Common myeloid progenitor, CD34-positive (primary cell): ENCODE measurements at regions not wholly inside any gene's neighbourhood (a gene's known extent, or its start where the extent isn't known, plus 50 kb on each side); places are given as distances from the start of the nearest gene placed in this dataset.

Experiments
- CTCF ChIA-PET: fragments of 350-600 bp; sonication (Branson Sonifier 250); formaldehyde crosslinking; loops from one replicate; lab custom pipeline; 2021; ENCODE audit warnings: antibody characterized with exemption; lab: Charles Lee
- POLR2A ChIA-PET: fragments of 350-600 bp; sonication (Branson Sonifier 250); formaldehyde crosslinking; loops from one replicate; lab custom pipeline; 2021; ENCODE audit warnings: antibody characterized with exemption; lab: Charles Lee
- DNase-seq, 3 donors: peaks; one replicate each; pipeline versions ENCODE4 v3.0.0 to v3.0.0-alpha.2; 2013
- H3K27ac ChIP-seq, 2 experiments: 1 replicate in 1 of 2; 2 replicates in 1 of 2; pipeline ENCODE4 v1.7.0; 2013; ENCODE audit warnings: inconsistent platforms in 2 of 2, low read length in 2 of 2, mild to moderate bottlenecking in 2 of 2, low read depth in 1 of 2, moderate library complexity in 1 of 2; ENCODE audit not compliant: severe bottlenecking in 2 of 2, insufficient read depth in 1 of 2, poor library complexity in 1 of 2
- H3K27me3 ChIP-seq, 5 experiments: replicated peaks in 2 of 5; 1 replicate in 3 of 5; 2 replicates in 2 of 5; pipeline versions ENCODE4 v1.6.1 to v1.7.0; 2013; ENCODE audit warnings: low read length in 4 of 5, mild to moderate bottlenecking in 2 of 5, moderate library complexity in 2 of 5, inconsistent platforms in 1 of 5; ENCODE audit not compliant: insufficient read depth in 5 of 5, control insufficient read depth in 4 of 5
- H3K36me3 ChIP-seq, 4 experiments: 1 replicate in 2 of 4; 2 replicates in 2 of 4; pipeline versions ENCODE4 v1.6.1 to v1.7.0; 2013; ENCODE audit warnings: low read length in 3 of 4, control low read depth in 1 of 4, mild to moderate bottlenecking in 1 of 4; ENCODE audit not compliant: control insufficient read depth in 4 of 4, insufficient read depth in 4 of 4
- H3K4me1 ChIP-seq, 4 experiments: 1 replicate in 3 of 4; 2 replicates in 1 of 4; pipeline versions ENCODE4 v1.6.1 to v1.7.1; 2013; ENCODE audit warnings: low read length in 3 of 4, mild to moderate bottlenecking in 3 of 4, control low read depth in 1 of 4, inconsistent platforms in 1 of 4, moderate library complexity in 1 of 4; ENCODE audit not compliant: control insufficient read depth in 4 of 4, insufficient read depth in 4 of 4; ENCODE audit errors: control extremely low read depth in 1 of 4
- H3K4me3 ChIP-seq, 7 experiments: 1 replicate in 4 of 7; 2 replicates in 3 of 7; pipeline versions ENCODE4 v1.5.1 to v1.7.0; 2013; ENCODE audit warnings: mild to moderate bottlenecking in 7 of 7, low read length in 6 of 7, moderate library complexity in 6 of 7, inconsistent platforms in 2 of 7, low read depth in 2 of 7, control low read depth in 1 of 7; ENCODE audit not compliant: insufficient read depth in 4 of 7, control insufficient read depth in 1 of 7; ENCODE audit errors: extremely low read depth in 1 of 7
- H3K9me3 ChIP-seq, 5 experiments: 1 replicate in 4 of 5; 2 replicates in 1 of 5; pipeline versions ENCODE4 v1.6.1 to v1.7.1; 2013; ENCODE audit warnings: low read length in 4 of 5, mild to moderate bottlenecking in 2 of 5, inconsistent platforms in 1 of 5, low read depth in 1 of 5, moderate library complexity in 1 of 5; ENCODE audit not compliant: control insufficient read depth in 4 of 5, insufficient read depth in 2 of 5; ENCODE audit errors: control extremely low read depth in 1 of 5
- WGBS: methylation state at CpG from one replicate; pipeline ENCODE4 v1.1.5; 2013; ENCODE audit not compliant: insufficient coverage; 5-methylcytosine and 5-hydroxymethylcytosine counted together

GRCh38 chr10:3411044-3411443 is 238.5 kb upstream of the PITRM1 start:
- Histone ChIP-seq H3K27me3 (no peaks in the 10 kb centered on the region), H3K4me3 (no peak overlapping the region), H3K9me3 (peaks cover 0 to 9% (median 3%) of the 10 kb centered on the region in 5 experiments), H3K36me3 (no peaks in the 10 kb centered on the region), H3K27ac (no peak overlapping the region), H3K4me1 (peaks cover 0 to 3% (median 0%) of the 10 kb centered on the region in 4 experiments)
- POLR2A ChIA-PET, result no interaction called here
- CTCF ChIA-PET, result no interaction called here
- 78% methylated on average over 3 of the region's 3 CpGs for WGBS
- DNase-seq, result no peak

- Histone ChIP-seq H3K36me3 (no peaks in the 10 kb centered on the region), H3K27me3 (no peaks in the 10 kb centered on the region), H3K4me3 (no peak overlapping the region), H3K4me1 (peaks cover 0 to 3% (median 0%) of the 10 kb centered on the region in 4 experiments), H3K9me3 (peaks cover 0 to 9% (median 3%) of the 10 kb centered on the region in 5 experiments), H3K27ac (no peak overlapping the region)
- ChIA-PET CTCF (interaction anchor here (2.2 kb wide), 1 partner anchor 9 kb away, joined by 6 read pairs; no protein-coding TSS in a partner anchor), POLR2A (no interaction called here)
- DNase-seq, result no peak
- 89% methylated on average over 3 of the region's 4 CpGs for WGBS
Observed at GRCh38 chr10:3409928-3410327, 237.3 kb upstream of the PITRM1 start.

GRCh38 chr10:3408603-3409365 is 236.2 kb upstream of the PITRM1 start:
- 65% methylated on average over 6 of the region's 6 CpGs for WGBS

GRCh38 chr10:3407208-3407607 is 234.6 kb upstream of the PITRM1 start:
- WGBS, result 99% methylated on average over 12 of the region's 12 CpGs
- ChIA-PET CTCF (no interaction called here), POLR2A (no interaction called here)
- H3K4me1 ChIP-seq, result peaks cover 0 to 3% (median 0%) of the 10 kb centered on the region in 4 experiments
- no peaks in the 10 kb centered on the region for H3K27me3 ChIP-seq
- H3K27ac ChIP-seq, result no peak overlapping the region
- DNase-seq, result no peak
- peaks cover 0 to 9% (median 3%) of the 10 kb centered on the region in 5 experiments for H3K9me3 ChIP-seq
- no peak overlapping the region for H3K4me3 ChIP-seq
- no peaks in the 10 kb centered on the region for H3K36me3 ChIP-seq

More at GRCh38 chr10:3408603-3409365, 236.2 kb upstream of the PITRM1 start:
- Histone ChIP-seq H3K4me1 (peaks cover 0 to 3% (median 0%) of the 10 kb centered on the region in 4 experiments), H3K27me3 (no peaks in the 10 kb centered on the region), H3K9me3 (peaks cover 0 to 9% (median 3%) of the 10 kb centered on the region in 5 experiments), H3K4me3 (no peak overlapping the region), H3K36me3 (no peaks in the 10 kb centered on the region), H3K27ac (no peak overlapping the region)
- peak; percentile 8 to 57 (median 49) for DNase-seq
- ChIA-PET POLR2A (no interaction called here), CTCF (interaction anchor here (2.2 kb wide), 1 partner anchor 10 kb away, joined by 6 read pairs; no protein-coding TSS in a partner anchor)

- ChIA-PET POLR2A (no interaction called here), CTCF (no interaction called here)
- 95% methylated on average over 16 of the region's 16 CpGs for WGBS
Observed at GRCh38 chr10:3406556-3406955, 234.0 kb upstream of the PITRM1 start.

GRCh38 chr10:3404381-3404780 is 231.8 kb upstream of the PITRM1 start:
- POLR2A ChIA-PET, result no interaction called here
- no peaks in the 10 kb centered on the region for H3K36me3 ChIP-seq

More at GRCh38 chr10:3406556-3406955, 234.0 kb upstream of the PITRM1 start:
- Histone ChIP-seq H3K4me1 (peaks cover 0 to 3% (median 0%) of the 10 kb centered on the region in 4 experiments), H3K36me3 (no peaks in the 10 kb centered on the region), H3K27me3 (no peaks in the 10 kb centered on the region), H3K27ac (no peak overlapping the region), H3K4me3 (no peak overlapping the region), H3K9me3 (peaks cover 0 to 7% (median 3%) of the 10 kb centered on the region in 5 experiments)
- no peak for DNase-seq

GRCh38 chr10:3402187-3402751 is 229.7 kb upstream of the PITRM1 start:
- WGBS, result 89% methylated on average over 6 of the region's 10 CpGs
- ChIA-PET POLR2A (no interaction called here), CTCF (interaction anchor here (1.3 kb wide), 1 partner anchor 8 kb away, joined by 3 read pairs; no protein-coding TSS in a partner anchor)
- Histone ChIP-seq H3K27ac (no peak overlapping the region), H3K4me1 (peaks cover 0 to 9% (median 1%) of the 10 kb centered on the region in 4 experiments), H3K27me3 (no peaks in the 10 kb centered on the region), H3K9me3 (no peaks in the 10 kb centered on the region), H3K36me3 (no peaks in the 10 kb centered on the region), H3K4me3 (no peak overlapping the region)
- no peak for DNase-seq

More at GRCh38 chr10:3404381-3404780, 231.8 kb upstream of the PITRM1 start:
- no peak for DNase-seq
- Histone ChIP-seq H3K9me3 (no peaks in the 10 kb centered on the region), H3K4me3 (no peak overlapping the region), H3K4me1 (peaks cover 0 to 6% (median 1%) of the 10 kb centered on the region in 4 experiments), H3K27me3 (no peaks in the 10 kb centered on the region), H3K27ac (no peak overlapping the region)
- 98% methylated on average over 15 of the region's 15 CpGs for WGBS
- CTCF ChIA-PET, result no interaction called here
